GM18505 (cell line): ENCODE measurements at regions not wholly inside any gene's neighbourhood (a gene's known extent, or its start where the extent isn't known, plus 50 kb on each side); places are given as distances from the start of the nearest gene placed in this dataset.
"Not testable (repeated sequence)": the region's sequence is repeated elsewhere in the genome, so short reads cannot be mapped to it uniquely, and the experiment has no call there.

Experiments
- ATAC-seq: cut with Tn5 transposase; IDR thresholded peaks from one replicate; pipeline ENCODE4 v1.9.1; 2021; ENCODE audit not compliant: unreplicated experiment
- POLR2A ChIP-seq: IDR thresholded peaks from 4 replicates; pipeline ENCODE4 v1.6.1; 2011; ENCODE audit warnings: borderline replicate concordance; ENCODE audit not compliant: insufficient read depth, insufficient read length; ENCODE audit errors: extremely low read depth

DNA sequence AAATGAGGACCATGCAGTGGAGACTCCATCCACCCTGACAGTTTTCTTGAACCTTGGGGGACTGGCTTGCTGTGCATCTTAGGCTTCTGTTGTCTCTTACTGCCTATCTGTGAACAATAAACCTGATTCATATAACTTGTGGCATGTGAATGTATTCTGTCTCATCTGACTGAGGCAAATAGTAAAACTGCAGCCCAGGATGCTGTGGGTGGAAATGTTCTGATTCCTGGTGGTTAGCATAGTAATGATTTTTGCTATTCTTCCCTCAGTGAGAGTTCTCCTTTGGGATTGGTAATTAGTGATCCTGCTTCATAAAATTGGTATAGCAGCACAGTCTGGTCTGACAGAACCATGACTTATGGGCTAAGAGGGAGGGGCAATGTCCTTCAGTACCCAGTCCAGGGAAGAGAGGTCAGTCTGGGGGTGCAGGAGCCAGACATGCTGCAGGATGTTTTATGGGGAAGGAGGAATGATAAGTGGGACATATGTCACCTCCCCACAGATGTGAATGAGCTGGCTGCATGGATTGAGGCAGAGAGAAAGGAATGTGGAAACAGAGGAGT, 147.1 kb downstream of the OR2B2 start:
- no peak for ATAC-seq
- TF ChIP-seq POLR2A, result no peak

DNA sequence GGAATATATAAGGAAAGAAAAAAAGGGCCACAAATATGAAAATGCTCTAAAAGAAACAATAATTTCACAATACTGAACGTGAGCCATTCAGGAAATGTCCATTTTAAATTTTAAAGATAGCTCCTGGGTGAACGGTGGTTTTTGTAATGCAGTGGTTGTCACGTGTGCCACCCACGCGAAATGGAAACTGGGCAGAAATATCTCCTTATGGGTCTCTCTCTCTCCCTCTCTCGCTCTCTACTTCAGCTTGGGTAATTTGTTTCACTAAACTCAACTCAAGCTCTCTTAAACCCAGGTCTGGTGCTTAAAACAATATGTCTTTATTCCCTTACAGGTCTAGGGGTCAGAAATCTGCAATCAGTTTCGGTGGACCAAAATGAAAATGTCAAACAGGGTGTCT, 150.8 kb downstream of the OR2B2 start:
- TF ChIP-seq POLR2A, result no peak
- ATAC-seq, result no peak

DNA sequence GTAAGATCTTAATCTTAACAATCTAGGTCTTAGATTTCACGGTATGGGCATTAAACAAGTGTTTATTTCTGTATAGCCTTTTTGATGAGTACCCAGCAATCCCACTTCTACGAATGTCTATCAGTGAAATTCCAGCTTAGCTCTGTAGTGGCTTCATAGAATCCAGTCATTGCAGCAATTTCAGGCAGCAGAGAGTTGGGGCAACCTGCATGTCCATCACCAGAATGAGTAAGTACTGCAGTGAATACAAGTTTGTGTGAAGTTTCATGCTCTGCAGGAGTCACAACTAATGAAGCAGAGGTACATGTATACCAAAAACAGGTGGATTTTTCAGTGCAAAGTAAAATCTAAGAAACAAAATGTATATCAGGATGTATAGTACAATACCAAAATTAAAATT, 151.7 kb downstream of the OR2B2 start:
- no peak for ATAC-seq
- no peak for TF ChIP-seq POLR2A

- ATAC-seq, result no peak
These were observed 152.3 kb downstream of the OR2B2 start for GRCh38 chr6:27759930-27760329.

DNA sequence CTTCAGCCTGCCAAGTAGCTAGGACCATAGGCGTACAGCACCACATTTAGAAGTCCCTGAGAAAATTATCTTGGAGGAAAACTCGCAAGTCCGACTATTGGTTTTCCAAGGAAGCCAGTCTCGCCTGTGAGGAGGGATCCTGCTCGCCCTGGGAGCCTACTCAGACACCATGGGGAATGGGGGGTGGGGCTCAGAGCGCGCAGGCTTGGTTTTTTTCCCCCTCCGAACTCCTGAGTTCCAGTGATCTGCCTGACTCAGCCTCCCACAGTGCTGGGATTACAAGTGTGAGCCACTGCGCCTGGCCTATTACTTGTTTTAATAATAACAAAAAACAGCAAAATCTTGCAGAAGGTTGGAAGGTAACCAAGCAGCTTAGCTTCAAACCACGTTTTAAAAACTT, 153.7 kb downstream of the OR2B2 start:
- TF ChIP-seq POLR2A, result no peak
- ATAC-seq, result no peak

More at GRCh38 chr6:27759930-27760329, 152.3 kb downstream of the OR2B2 start:
- TF ChIP-seq POLR2A, result no peak

DNA sequence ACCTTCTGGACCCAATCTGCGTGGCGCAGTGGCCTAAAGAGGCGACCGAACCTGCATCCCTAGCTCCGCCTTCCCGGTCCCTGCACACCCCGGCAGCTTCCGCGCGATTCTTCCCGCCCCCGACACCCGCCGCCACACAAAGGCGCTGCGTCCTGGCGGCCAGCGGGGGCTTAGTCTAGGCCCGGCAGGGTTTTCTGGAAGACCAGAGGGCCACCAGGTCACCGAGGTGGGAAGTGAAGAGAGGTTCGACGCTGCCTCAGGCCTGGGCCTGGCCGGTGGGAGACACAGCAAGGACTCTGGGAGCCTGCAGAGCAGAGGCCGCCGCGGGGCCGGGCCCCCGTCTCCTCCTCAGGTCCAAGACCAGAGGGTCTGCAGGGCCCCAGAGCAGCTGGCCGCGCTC, 154.9 kb downstream of the OR2B2 start:
- peak; percentile 79 for TF ChIP-seq POLR2A
- ATAC-seq, result no peak

- no peak for ATAC-seq
- TF ChIP-seq POLR2A, result no peak
These were observed 156.4 kb downstream of the OR2B2 start for GRCh38 chr6:27755768-27756167.

DNA sequence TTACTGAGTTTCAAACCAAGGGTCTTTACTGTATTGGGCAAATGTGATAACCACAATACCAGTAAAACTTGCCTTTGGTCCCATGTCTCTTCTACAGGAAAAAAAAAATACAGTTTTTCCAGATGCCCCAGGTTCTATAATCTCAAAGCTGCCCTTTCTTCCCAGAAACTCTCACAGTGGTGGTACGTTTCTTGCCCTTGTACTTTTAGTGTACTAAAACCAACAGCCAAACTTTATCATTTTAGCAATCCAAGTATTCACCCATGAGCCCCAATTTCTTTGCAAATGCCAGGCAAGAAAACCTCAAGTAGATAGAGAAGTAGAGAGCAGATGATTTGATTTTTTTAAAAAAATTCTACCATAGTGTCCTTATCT, 157.8 kb downstream of the OR2B2 start:
- no peak for TF ChIP-seq POLR2A
- no peak for ATAC-seq

DNA sequence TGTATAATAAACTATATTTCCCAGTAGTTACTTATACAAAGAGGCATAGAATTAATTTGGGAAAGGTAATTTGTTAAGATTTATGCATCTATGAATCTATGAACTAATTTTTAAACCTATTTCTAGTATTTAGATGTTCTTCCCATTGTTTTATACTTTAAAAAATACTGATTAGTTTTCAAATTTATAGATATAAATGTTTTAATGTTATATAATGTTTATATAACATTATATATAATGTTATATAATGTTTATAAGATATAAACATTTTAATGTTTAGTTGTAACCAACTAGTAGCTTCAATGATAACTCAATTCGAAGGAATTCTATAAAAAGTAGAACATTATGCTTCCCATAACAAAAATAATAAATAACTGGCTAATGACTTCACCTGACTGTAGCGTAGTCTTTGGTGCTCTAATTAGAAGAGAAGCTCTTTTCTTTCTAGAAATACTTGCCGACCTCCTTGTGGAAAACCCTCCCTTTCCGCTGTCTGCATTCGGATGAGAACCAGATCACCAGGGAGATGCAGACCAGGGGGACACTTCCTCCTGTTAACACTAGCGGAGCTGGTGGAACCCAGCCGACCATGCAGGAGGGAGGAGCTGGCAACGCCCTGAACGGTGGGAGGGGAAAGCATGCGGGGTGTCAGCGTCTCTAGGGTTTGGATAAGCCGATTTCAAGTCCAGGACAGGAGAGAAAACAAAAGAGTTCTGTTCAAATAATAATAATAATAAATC, 158.4 kb downstream of the OR2B2 start:
- peak; percentile 51 for ATAC-seq
- peak; percentile 41 for TF ChIP-seq POLR2A

- ATAC-seq, result no peak
- no peak for TF ChIP-seq POLR2A
These were observed 159.9 kb downstream of the OR2B2 start for GRCh38 chr6:27752038-27752885.

- ATAC-seq, result no peak
- no peak for TF ChIP-seq POLR2A
These were observed 163.5 kb downstream of the OR2B2 start for GRCh38 chr6:27748661-27749060.

- ATAC-seq, result no peak
- TF ChIP-seq POLR2A, result no peak
These were observed 164.6 kb downstream of the OR2B2 start for GRCh38 chr6:27747637-27748036.

DNA sequence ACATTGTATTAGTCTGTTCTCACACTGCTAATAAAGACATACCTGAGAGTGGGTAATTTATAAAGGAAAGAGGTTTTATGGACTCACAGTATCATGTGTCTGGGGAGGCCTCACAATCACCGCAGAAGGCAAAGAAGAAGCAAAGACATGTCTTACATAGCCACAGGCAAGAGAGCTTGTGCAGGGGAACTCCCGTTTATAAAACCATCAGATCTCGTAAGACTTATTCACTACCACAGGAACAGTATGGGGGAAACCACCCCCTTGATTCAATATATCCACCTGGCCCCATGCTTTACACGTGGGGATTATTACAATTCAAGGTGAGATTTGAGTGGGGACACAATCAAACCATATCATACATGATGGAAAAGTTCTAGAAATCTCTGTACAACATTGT, 165.3 kb downstream of the OR2B2 start:
- not testable (repeated sequence) for ATAC-seq

GRCh38 chr6:27743787-27744186, 168.4 kb downstream of the OR2B2 start:
- TF ChIP-seq POLR2A, result no peak
- ATAC-seq, result no peak

- no peak for TF ChIP-seq POLR2A
- no peak for ATAC-seq
These were observed 169.2 kb downstream of the OR2B2 start for GRCh38 chr6:27742833-27743573.

DNA sequence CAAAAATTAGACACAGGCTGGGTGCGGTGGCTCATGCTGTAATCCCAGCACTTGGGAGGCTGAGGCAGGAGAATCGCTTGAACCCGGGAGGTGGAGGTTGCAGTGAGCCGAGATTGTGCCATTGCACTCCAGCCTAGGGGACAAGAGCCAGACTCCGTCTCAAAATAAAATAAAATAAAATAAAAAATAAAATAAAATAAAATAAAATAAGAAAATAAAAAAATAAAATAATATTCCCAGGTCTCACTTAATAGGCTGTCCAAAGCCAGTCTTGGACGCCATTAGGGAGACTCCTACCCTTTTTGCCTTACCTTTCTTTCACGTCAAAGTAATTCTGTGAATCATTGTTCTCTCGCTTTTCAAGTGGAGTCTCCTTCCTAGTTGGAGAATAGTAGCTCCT, 172.3 kb downstream of the OR2B2 start:
- ATAC-seq, result not testable (repeated sequence)
